Neural progenitor cell (in vitro differentiated cells): ENCODE measurements at regions not wholly inside any gene's neighbourhood (a gene's known extent, or its start where the extent isn't known, plus 50 kb on each side); places are given as distances from the start of the nearest gene placed in this dataset.

Experiments
- DNase-seq: peaks from one replicate; pipeline ENCODE4 v3.0.0-alpha.2; 2016; ENCODE audit warnings: low spot score
- H2AFZ ChIP-seq: fragments of 200-600 bp; sonication (generic); replicated peaks from 2 replicates; pipeline ENCODE4 v1.6.1; 2016; ENCODE audit warnings: antibody characterized with exemption
- H3F3A ChIP-seq: fragments of 200-600 bp; sonication (generic); 2 replicates; pipeline ENCODE4 v1.6.1; 2016; ENCODE audit warnings: antibody characterized with exemption, low read depth
- H3K27ac ChIP-seq: fragments of 200-600 bp; sonication (generic); 2 replicates; pipeline ENCODE4 v1.5.1; 2016; ENCODE audit warnings: mild to moderate bottlenecking
- H3K27me3 ChIP-seq: fragments of 200-600 bp; sonication (generic); 2 replicates; pipeline ENCODE4 v1.6.1; 2016; ENCODE audit warnings: mild to moderate bottlenecking, moderate library complexity
- H3K36me3 ChIP-seq: fragments of 200-600 bp; sonication (generic); 2 replicates; pipeline ENCODE4 v1.5.1; 2016
- H3K4me1 ChIP-seq: fragments of 200-600 bp; sonication (generic); 2 replicates; pipeline ENCODE4 v1.6.1; 2016; ENCODE audit warnings: mixed run types
- H3K4me2 ChIP-seq: fragments of 200-600 bp; sonication (generic); 2 replicates; pipeline ENCODE4 v1.6.1; 2016
- H3K4me3 ChIP-seq: fragments of 200-600 bp; sonication (generic); 2 replicates; pipeline ENCODE4 v1.5.1; 2016
- H3K79me2 ChIP-seq: fragments of 200-600 bp; sonication (generic); 2 replicates; pipeline ENCODE4 v1.6.1; 2016; ENCODE audit warnings: low read depth
- H3K9ac ChIP-seq: fragments of 200-600 bp; sonication (generic); 2 replicates; pipeline ENCODE4 v1.6.1; 2016
- H3K9me3 ChIP-seq: fragments of 200-600 bp; sonication (generic); 2 replicates; pipeline ENCODE4 v1.5.1; 2016; ENCODE audit warnings: low read depth
- H4K20me1 ChIP-seq: fragments of 200-600 bp; sonication (generic); 2 replicates; pipeline ENCODE4 v1.6.1; 2016; ENCODE audit warnings: low read depth
- H3K27ac Mint-ChIP-seq: 3 replicates; pipeline ENCODE4 v1.8.0; 2021; ENCODE audit warnings: mixed read lengths
- H3K27me3 Mint-ChIP-seq: 2 replicates; pipeline ENCODE4 v1.8.0; 2022; ENCODE audit warnings: low read depth, mild to moderate bottlenecking, inconsistent platforms, moderate library complexity, mixed read lengths; ENCODE audit not compliant: insufficient read depth
- H3K36me3 Mint-ChIP-seq: 3 replicates; pipeline ENCODE4 v1.8.0; 2021; ENCODE audit warnings: mixed read lengths
- H3K4me1 Mint-ChIP-seq: 3 replicates; pipeline ENCODE4 v1.8.0; 2021; ENCODE audit warnings: mixed read lengths
- H3K4me3 Mint-ChIP-seq: 3 replicates; pipeline ENCODE4 v1.8.0; 2021; ENCODE audit warnings: mild to moderate bottlenecking, moderate library complexity, mixed read lengths
- H3K9me3 Mint-ChIP-seq: 3 replicates; pipeline ENCODE4 v1.8.0; 2020; ENCODE audit warnings: mixed read lengths
- EZH2 ChIP-seq: fragments of 200-600 bp; sonication (generic); IDR thresholded peaks from 2 replicates; pipeline ENCODE4 v1.6.1; 2017; ENCODE audit warnings: antibody characterized with exemption, mild to moderate bottlenecking, moderate library complexity
- EZH2phosphoT487 ChIP-seq: fragments of 200-600 bp; sonication (generic); IDR thresholded peaks from 2 replicates; pipeline ENCODE4 v1.6.1; 2017; ENCODE audit warnings: antibody characterized with exemption
- TF ChIP-seq, protein P1 (sequence below): fragments of 200-600 bp; sonication (generic); IDR thresholded peaks from 2 replicates; pipeline ENCODE4 v1.5.1; 2017; ENCODE audit warnings: antibody characterized with exemption, mild to moderate bottlenecking

GRCh38 chr14:51328064-51328771 lies 88.2 kb downstream of the TMX1 start:
- peak overlapping the region; percentile 69 for H2AFZ ChIP-seq
- H3F3A ChIP-seq: no peaks in the 10 kb centered on the region
- Mint-ChIP-seq H3K27ac (no peak overlapping the region), H3K9me3 (no peaks in the 10 kb centered on the region), H3K4me3 (no peak overlapping the region), H3K4me1 (peaks cover 19% of the 10 kb centered on the region), H3K27me3 (peaks cover 4% of the 10 kb centered on the region), H3K36me3 (no peaks in the 10 kb centered on the region)
- no peaks in the 10 kb centered on the region for H3K36me3 ChIP-seq
- peaks cover 6% of the 10 kb centered on the region for H3K4me1 ChIP-seq
- no peaks in the 10 kb centered on the region for H4K20me1 ChIP-seq
- TF ChIP-seq, protein P1, sequence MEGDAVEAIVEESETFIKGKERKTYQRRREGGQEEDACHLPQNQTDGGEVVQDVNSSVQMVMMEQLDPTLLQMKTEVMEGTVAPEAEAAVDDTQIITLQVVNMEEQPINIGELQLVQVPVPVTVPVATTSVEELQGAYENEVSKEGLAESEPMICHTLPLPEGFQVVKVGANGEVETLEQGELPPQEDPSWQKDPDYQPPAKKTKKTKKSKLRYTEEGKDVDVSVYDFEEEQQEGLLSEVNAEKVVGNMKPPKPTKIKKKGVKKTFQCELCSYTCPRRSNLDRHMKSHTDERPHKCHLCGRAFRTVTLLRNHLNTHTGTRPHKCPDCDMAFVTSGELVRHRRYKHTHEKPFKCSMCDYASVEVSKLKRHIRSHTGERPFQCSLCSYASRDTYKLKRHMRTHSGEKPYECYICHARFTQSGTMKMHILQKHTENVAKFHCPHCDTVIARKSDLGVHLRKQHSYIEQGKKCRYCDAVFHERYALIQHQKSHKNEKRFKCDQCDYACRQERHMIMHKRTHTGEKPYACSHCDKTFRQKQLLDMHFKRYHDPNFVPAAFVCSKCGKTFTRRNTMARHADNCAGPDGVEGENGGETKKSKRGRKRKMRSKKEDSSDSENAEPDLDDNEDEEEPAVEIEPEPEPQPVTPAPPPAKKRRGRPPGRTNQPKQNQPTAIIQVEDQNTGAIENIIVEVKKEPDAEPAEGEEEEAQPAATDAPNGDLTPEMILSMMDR: no peak
- TF ChIP-seq EZH2 (no peak), EZH2phosphoT487 (no peak)
- H3K79me2 ChIP-seq: no peaks in the 10 kb centered on the region
- no peak overlapping the region for H3K4me3 ChIP-seq
- no peak overlapping the region for H3K4me2 ChIP-seq
- no peak for DNase-seq
- no peaks in the 10 kb centered on the region for H3K9me3 ChIP-seq
- no peak overlapping the region for H3K27ac ChIP-seq
- no peaks in the 10 kb centered on the region for H3K27me3 ChIP-seq
- no peak overlapping the region for H3K9ac ChIP-seq

- Histone ChIP-seq H3K79me2 (no peaks in the 10 kb centered on the region), H3K4me3 (no peak overlapping the region), H3K36me3 (no peaks in the 10 kb centered on the region), H2AFZ (no peak overlapping the region), H3K4me1 (peaks cover 6% of the 10 kb centered on the region), H3K4me2 (no peak overlapping the region), H3K9me3 (no peaks in the 10 kb centered on the region), H3K27me3 (no peaks in the 10 kb centered on the region), H3F3A (no peaks in the 10 kb centered on the region), H4K20me1 (no peaks in the 10 kb centered on the region), H3K9ac (no peak overlapping the region), H3K27ac (no peak overlapping the region)
- H3K9me3 Mint-ChIP-seq: no peaks in the 10 kb centered on the region
- no peak for DNase-seq
- no peak overlapping the region for H3K4me3 Mint-ChIP-seq
- H3K27me3 Mint-ChIP-seq: peaks cover 4% of the 10 kb centered on the region
- peaks cover 19% of the 10 kb centered on the region for H3K4me1 Mint-ChIP-seq
- H3K27ac Mint-ChIP-seq: no peak overlapping the region
- no peak for TF ChIP-seq EZH2
- TF ChIP-seq, protein P1: no peak
- no peak for TF ChIP-seq EZH2phosphoT487
- no peaks in the 10 kb centered on the region for H3K36me3 Mint-ChIP-seq
Observed at GRCh38 chr14:51328772-51329353, 88.8 kb downstream of the TMX1 start.

DNA sequence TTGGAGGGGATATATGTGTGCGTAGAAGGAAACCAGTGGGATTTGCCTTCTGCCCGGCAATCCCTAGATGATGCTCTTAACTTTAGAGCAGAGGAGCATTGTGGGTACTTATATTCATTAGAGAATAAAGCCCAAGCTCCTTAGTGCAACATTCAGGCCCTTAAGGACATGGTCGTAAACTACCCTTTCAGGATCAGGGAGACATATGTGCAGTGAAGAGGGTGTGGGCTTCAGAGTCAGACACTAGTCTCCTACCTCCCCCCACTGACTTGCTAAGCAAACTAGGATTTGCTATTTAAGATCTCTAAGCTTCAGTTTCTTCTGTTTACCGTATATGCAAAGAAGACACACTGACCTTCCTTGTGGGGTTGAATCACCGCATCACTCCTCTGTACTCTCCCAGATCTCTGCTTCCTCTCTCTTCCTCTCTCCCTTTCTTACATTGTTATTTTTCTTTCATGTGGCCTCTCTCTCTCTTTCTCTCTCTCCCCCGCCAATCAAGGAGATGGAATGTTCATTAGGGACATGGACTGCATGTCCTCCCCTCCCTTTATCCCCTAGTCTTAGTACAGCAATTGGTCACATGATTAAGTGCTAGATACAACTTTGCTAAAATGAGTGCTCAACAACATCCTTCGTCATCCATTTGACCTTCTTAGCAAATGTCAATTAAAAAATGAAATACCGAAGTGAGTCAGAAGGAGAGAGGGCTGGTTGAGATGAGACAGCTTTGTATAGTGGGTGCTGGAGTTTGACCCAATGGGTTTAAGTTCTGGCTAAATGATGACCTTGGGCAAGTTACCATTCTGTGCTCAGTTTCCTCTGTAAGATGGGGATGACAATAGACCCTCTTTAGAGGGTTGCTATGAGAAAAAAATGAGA lies 91.7 kb downstream of the TMX1 start:
- no peak overlapping the region for H3K27ac Mint-ChIP-seq
- Histone ChIP-seq H3K4me1 (peaks cover 6% of the 10 kb centered on the region), H3K4me3 (no peak overlapping the region), H3K9me3 (no peaks in the 10 kb centered on the region), H3K79me2 (no peaks in the 10 kb centered on the region), H3F3A (no peaks in the 10 kb centered on the region), H2AFZ (no peak overlapping the region), H3K27ac (no peak overlapping the region), H3K36me3 (no peaks in the 10 kb centered on the region), H3K4me2 (no peak overlapping the region), H3K9ac (no peak overlapping the region), H4K20me1 (no peaks in the 10 kb centered on the region), H3K27me3 (no peaks in the 10 kb centered on the region)
- H3K36me3 Mint-ChIP-seq: no peaks in the 10 kb centered on the region
- H3K9me3 Mint-ChIP-seq: no peaks in the 10 kb centered on the region
- TF ChIP-seq EZH2phosphoT487 (no peak), EZH2 (no peak)
- TF ChIP-seq, protein P1: no peak
- H3K27me3 Mint-ChIP-seq: peaks cover 4% of the 10 kb centered on the region
- peaks cover 19% of the 10 kb centered on the region for H3K4me1 Mint-ChIP-seq
- no peak overlapping the region for H3K4me3 Mint-ChIP-seq
- no peak for DNase-seq
